Osteocyte (in vitro differentiated cells): ENCODE measurements at regions not wholly inside any gene's neighbourhood (a gene's known extent, or its start where the extent isn't known, plus 50 kb on each side); places are given as distances from the start of the nearest gene placed in this dataset.

Experiments
- DNase-seq: peaks from one replicate; pipeline ENCODE4 v3.0.0; 2021; ENCODE audit warnings: mixed read lengths; ENCODE audit not compliant: unreplicated experiment; ENCODE audit errors: extremely low spot score
- H3K27ac Mint-ChIP-seq: one replicate; pipeline ENCODE4 v1.8.0; 2021; ENCODE audit warnings: mild to moderate bottlenecking, mixed read lengths; ENCODE audit not compliant: unreplicated experiment
- H3K27me3 Mint-ChIP-seq: one replicate; pipeline ENCODE4 v1.8.0; 2021; ENCODE audit warnings: mixed read lengths; ENCODE audit not compliant: unreplicated experiment
- H3K36me3 Mint-ChIP-seq: one replicate; pipeline ENCODE4 v1.8.0; 2021; ENCODE audit warnings: mixed read lengths; ENCODE audit not compliant: unreplicated experiment
- H3K4me1 Mint-ChIP-seq: one replicate; pipeline ENCODE4 v1.8.0; 2021; ENCODE audit warnings: mixed read lengths; ENCODE audit not compliant: unreplicated experiment
- H3K4me3 Mint-ChIP-seq: one replicate; pipeline ENCODE4 v1.8.0; 2021; ENCODE audit warnings: mild to moderate bottlenecking, moderate library complexity, mixed read lengths; ENCODE audit not compliant: unreplicated experiment
- H3K9me3 Mint-ChIP-seq: one replicate; pipeline ENCODE4 v1.8.0; 2021; ENCODE audit warnings: mixed read lengths; ENCODE audit not compliant: unreplicated experiment
- TF ChIP-seq, protein P1 (sequence below): fragments of 200-600 bp; sonication (generic); IDR thresholded peaks from 2 replicates; pipeline ENCODE4 v1.5.0; 2021; ENCODE audit warnings: antibody characterized with exemption, mild to moderate bottlenecking, moderate library complexity

- no peak overlapping the region for H3K4me3 Mint-ChIP-seq
- no peaks in the 10 kb centered on the region for H3K36me3 Mint-ChIP-seq
- H3K27ac Mint-ChIP-seq = no peak overlapping the region
- DNase-seq = no peak
- TF ChIP-seq, protein P1, sequence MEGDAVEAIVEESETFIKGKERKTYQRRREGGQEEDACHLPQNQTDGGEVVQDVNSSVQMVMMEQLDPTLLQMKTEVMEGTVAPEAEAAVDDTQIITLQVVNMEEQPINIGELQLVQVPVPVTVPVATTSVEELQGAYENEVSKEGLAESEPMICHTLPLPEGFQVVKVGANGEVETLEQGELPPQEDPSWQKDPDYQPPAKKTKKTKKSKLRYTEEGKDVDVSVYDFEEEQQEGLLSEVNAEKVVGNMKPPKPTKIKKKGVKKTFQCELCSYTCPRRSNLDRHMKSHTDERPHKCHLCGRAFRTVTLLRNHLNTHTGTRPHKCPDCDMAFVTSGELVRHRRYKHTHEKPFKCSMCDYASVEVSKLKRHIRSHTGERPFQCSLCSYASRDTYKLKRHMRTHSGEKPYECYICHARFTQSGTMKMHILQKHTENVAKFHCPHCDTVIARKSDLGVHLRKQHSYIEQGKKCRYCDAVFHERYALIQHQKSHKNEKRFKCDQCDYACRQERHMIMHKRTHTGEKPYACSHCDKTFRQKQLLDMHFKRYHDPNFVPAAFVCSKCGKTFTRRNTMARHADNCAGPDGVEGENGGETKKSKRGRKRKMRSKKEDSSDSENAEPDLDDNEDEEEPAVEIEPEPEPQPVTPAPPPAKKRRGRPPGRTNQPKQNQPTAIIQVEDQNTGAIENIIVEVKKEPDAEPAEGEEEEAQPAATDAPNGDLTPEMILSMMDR = no peak
- no peaks in the 10 kb centered on the region for H3K9me3 Mint-ChIP-seq
- peaks cover 4% of the 10 kb centered on the region for H3K4me1 Mint-ChIP-seq
- H3K27me3 Mint-ChIP-seq = no peaks in the 10 kb centered on the region
Observed at GRCh38 chr12:76697849-76698248, 66.1 kb upstream of the ZDHHC17 start.

- TF ChIP-seq, protein P1 = no peak
- Mint-ChIP-seq H3K4me3 (no peak overlapping the region), H3K4me1 (no peaks in the 10 kb centered on the region), H3K27ac (no peak overlapping the region), H3K36me3 (no peaks in the 10 kb centered on the region), H3K9me3 (no peaks in the 10 kb centered on the region), H3K27me3 (no peaks in the 10 kb centered on the region)
- DNase-seq = no peak
Observed at GRCh38 chr12:76698316-76698715, 65.6 kb upstream of the ZDHHC17 start.

DNA sequence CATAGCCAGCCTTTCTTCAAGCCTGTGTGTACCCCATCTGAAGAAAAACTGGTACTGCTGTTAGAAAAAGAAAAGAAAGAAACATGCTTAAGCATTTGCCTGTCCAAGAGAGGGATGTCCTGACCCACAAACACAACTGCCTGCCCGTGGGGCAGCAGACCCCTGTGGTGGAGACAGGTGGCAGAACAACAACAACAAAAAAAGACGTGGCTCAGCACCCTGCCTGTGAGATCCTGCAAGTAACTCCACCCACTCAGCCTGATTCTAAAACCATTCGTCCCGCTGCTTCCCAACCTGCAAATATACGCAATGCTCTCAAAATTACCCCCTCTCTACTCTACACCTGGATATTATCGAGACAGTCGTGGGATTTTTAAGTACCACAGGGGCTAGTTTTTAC, 64.9 kb upstream of the ZDHHC17 start:
- peaks cover 4% of the 10 kb centered on the region for H3K4me1 Mint-ChIP-seq
- no peaks in the 10 kb centered on the region for H3K27me3 Mint-ChIP-seq
- H3K4me3 Mint-ChIP-seq = no peak overlapping the region
- no peak overlapping the region for H3K27ac Mint-ChIP-seq
- no peaks in the 10 kb centered on the region for H3K36me3 Mint-ChIP-seq
- TF ChIP-seq, protein P1 = no peak
- no peaks in the 10 kb centered on the region for H3K9me3 Mint-ChIP-seq
- DNase-seq = no peak

- no peaks in the 10 kb centered on the region for H3K27me3 Mint-ChIP-seq
- H3K27ac Mint-ChIP-seq = no peak overlapping the region
- no peak for DNase-seq
- H3K9me3 Mint-ChIP-seq = no peaks in the 10 kb centered on the region
- H3K36me3 Mint-ChIP-seq = no peaks in the 10 kb centered on the region
- no peak overlapping the region for H3K4me3 Mint-ChIP-seq
- TF ChIP-seq, protein P1 = no peak
- peaks cover 11% of the 10 kb centered on the region for H3K4me1 Mint-ChIP-seq
Observed at GRCh38 chr12:76701690-76702089, 62.2 kb upstream of the ZDHHC17 start.

DNA sequence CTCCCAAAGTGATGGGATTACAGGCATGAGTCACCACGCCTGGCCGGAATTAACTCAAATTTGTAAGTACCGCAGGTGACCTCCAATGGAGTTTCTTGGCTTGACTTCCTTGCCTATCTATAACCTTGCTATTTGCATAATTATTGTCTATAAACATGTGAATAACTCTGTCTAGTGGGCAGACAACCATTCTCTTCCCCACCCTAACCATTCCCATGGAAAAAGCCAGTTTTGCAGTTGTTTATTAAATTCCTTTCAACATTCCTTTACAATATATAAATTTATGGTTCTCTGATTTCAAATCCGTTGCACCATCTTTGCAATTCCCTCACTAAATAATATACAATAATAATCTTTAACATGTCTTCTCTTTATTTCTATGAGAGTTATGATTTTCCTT, 61.0 kb upstream of the ZDHHC17 start:
- Mint-ChIP-seq H3K4me1 (peaks cover 11% of the 10 kb centered on the region), H3K27ac (no peak overlapping the region), H3K27me3 (no peaks in the 10 kb centered on the region), H3K9me3 (no peaks in the 10 kb centered on the region), H3K4me3 (no peak overlapping the region), H3K36me3 (no peaks in the 10 kb centered on the region)
- no peak for DNase-seq
- TF ChIP-seq, protein P1 = no peak
